GM10248 (cell line): ENCODE measurements at regions not wholly inside any gene's neighbourhood (a gene's known extent, or its start where the extent isn't known, plus 50 kb on each side); places are given as distances from the start of the nearest gene placed in this dataset.

Experiments used
- CTCF ChIA-PET: fragments of 300-600 bp; sonication (Branson Sonifier 250); formaldehyde crosslinking; extraction: SDS; loops from one replicate; lab custom pipeline; 2021; ENCODE audit warnings: antibody characterized with exemption; lab: Yijun Ruan, JAX
- POLR2A ChIA-PET: fragments of 350-650 bp; sonication (Branson Sonifier 250); formaldehyde crosslinking; extraction: SDS; loops from one replicate; lab custom pipeline; 2020; ENCODE audit warnings: antibody characterized with exemption; lab: Yijun Ruan, JAX
- DNase-seq: peaks from one replicate; pipeline ENCODE4 v3.0.0; 2012; ENCODE audit errors: extremely low spot score
- CTCF ChIP-seq: IDR thresholded peaks from 2 replicates; pipeline ENCODE4 v1.5.1; 2012; ENCODE audit warnings: mild to moderate bottlenecking, low read depth; ENCODE audit errors: extremely low read depth, missing control alignments, control extremely low read depth

- ChIA-PET CTCF (no interaction called here), POLR2A (no interaction called here)
- no peak for DNase-seq
- no peak for TF ChIP-seq CTCF
Measured at GRCh38 chr6:33962246-33963027, 158.6 kb upstream of the MLN start.

- no peak for TF ChIP-seq CTCF
- POLR2A ChIA-PET: no interaction called here
- DNase-seq: no peak
- CTCF ChIA-PET: no interaction called here
Measured at GRCh38 chr6:33961691-33962090, 157.9 kb upstream of the MLN start.

DNA sequence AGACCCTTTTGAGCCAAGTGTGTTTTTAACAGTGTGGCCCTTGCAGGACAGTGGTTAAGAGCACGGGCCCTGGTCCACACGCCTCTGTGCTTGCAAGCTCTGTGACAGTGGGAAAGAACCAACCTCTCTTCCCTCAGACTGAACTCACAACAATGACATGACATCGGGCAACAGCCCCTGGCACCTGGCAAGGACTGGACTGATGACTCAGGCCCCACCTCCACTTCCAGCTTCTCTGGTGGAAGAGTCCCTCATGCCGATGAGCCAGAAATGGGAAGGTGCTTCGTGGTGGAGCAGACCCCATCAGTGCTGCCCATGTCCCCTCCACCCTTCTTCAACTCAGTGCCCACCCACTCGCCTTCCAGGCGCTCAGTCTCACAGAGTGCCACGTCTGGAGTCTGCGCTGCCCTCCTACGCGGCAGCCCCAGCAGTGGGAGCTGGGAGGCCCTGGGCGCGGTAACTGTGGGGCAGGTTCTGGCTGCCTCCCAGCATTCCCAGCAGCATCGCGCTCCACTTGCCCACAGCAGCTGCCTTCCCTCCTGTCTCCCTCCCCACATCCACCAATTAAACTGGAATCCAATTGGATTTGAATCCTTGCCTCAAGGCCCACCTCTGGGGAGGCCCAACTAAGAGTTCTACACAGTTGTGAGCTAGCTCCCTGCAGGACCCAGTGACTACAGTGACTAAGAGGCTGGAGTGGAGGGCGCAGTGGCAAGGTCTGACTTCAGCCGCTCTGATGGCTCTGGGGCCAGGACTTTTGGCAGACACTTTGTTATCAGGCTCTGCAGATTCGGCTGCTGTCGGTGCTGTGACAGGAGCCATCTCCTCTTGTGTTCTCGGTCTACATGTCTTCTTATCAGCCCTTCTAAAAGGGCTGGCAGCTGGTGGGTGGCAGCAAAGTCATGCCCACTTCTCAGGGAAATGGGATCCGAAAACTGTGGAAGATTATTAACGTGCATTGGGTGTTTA, 156.8 kb upstream of the MLN start:
- no peak for DNase-seq
- TF ChIP-seq CTCF: no peak
- ChIA-PET CTCF (interaction anchor here (0.8 to 1.8 kb wide), 5 partner anchors 12 to 67 kb away, joined by 3 to 4 read pairs (median 3); no protein-coding TSS in a partner anchor), POLR2A (no interaction called here)

DNA sequence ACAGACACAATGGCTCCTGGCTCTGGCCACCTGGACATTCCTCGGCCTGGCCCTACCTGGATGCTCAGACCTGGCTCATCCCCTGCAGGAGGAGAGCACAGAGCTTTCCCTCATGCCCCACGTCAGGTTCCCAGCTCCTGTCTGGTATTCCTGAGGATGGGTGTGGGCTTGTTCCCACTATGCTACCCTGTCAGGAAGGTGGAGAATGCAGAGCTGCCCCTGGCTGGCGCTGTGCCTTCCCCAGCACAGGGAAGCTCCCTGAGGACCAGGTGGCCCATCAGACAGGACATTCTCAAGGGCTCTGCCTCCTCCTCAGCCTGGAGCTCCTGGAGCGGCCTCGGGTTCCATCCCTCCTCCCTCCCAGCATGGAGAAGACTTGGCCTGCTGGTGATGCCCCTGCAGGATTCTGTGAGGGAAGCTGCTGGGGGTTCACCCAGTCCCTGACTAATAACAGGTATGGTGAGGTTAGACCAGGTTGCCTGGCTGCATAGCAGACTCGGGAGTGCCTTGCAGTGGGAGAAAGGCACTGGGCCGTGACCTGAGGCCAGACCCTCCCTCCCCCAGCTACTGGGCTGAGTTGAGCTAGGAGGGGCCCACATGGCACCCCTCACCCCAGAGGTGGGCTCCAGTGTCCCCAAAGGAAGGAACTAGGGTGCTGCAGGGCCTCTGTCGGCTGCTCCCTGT, 156.0 kb upstream of the MLN start:
- CTCF ChIA-PET: interaction anchor here (0.7 to 2.4 kb wide), 8 partner anchors 11 to 188 kb away, joined by 3 to 13 read pairs (median 4); no protein-coding TSS in a partner anchor
- POLR2A ChIA-PET: no interaction called here
- no peak for TF ChIP-seq CTCF
- no peak for DNase-seq

DNA sequence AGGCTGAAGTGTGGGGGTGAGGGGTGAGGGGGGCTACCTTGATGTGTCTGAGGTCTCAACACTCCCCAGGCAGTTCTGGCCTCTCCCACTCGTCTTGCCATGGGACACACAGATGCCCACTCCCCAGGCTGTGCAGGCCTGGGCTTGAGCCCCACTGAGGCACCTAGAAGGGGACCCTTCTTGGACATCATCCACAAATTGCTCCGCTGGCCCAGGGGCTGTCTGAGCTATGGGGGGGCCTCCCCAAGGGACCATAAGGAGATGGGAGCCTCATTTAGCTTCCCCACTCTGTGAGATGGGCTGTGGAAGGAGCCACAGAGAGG, 155.5 kb upstream of the MLN start:
- TF ChIP-seq CTCF: no peak
- no peak for DNase-seq
- ChIA-PET POLR2A (no interaction called here), CTCF (interaction anchor here (0.7 to 2.4 kb wide), 9 partner anchors 10 to 188 kb away, joined by 3 to 13 read pairs (median 3); no protein-coding TSS in a partner anchor)
